ENCODE measurements at regions not wholly inside any gene's neighbourhood (a gene's known extent, or its start where the extent isn't known, plus 50 kb on each side); places are given as distances from the start of the nearest gene placed in this dataset.

DNA sequence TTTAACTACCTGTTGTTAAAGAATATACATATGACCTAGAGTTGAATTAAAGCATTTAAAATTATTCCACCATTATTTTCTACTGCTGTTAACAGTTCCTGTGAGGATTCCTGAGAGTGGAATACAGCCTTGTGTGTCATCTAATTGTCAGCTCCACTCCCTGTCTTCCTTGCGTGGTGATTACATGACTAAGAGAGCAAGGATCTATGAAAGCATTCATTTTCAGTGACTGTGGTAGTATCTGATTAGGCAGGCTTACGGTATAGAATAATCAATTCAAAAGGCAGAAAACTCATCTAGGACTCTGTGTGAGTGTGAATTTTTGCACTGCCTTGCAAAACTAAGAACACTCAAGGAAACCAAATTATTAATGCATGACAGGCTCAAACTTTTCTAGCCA is 577.8 kb downstream of the SH3BGRL start:
- no peak for TF ChIP-seq CTCF (conservative IDR thresholded peaks at IDR 0.05; ENCODE audit: low read length)
- TF ChIP-seq EZH2phosphoT487 (IDR thresholded peaks at IDR 0.05; ENCODE audit: borderline replicate concordance, low read depth, low read length), result no peak
